Breast epithelium (tissue), 4 donors: ENCODE measurements at regions not wholly inside any gene's neighbourhood (a gene's known extent, or its start where the extent isn't known, plus 50 kb on each side); places are given as distances from the start of the nearest gene placed in this dataset.

ENCODE experiments used
- DNase-seq, 2 donors: peaks; one replicate each; pipeline ENCODE4 v3.0.0-alpha.2; 2019; ENCODE audit warnings: low spot score in 2 of 2
- H3K27ac ChIP-seq, 2 donors: fragments of 200-600 bp; sonication (generic) in 1 of 2; one replicate each; pipeline ENCODE4 v1.5.1; 2016 to 2019; ENCODE audit warnings: mild to moderate bottlenecking in 1 of 2
- H3K27me3 ChIP-seq, 2 donors: fragments of 200-600 bp; sonication (generic) in 1 of 2; one replicate each; pipeline versions ENCODE4 v1.5.1 to v1.6.0; 2017 to 2019; ENCODE audit warnings: control low read depth in 1 of 2, mild to moderate bottlenecking in 1 of 2
- H3K36me3 ChIP-seq: fragments of 200-600 bp; one replicate; pipeline ENCODE4 v1.5.1; 2019
- H3K4me1 ChIP-seq, 2 donors: fragments of 200-600 bp; sonication (generic); one replicate each; pipeline ENCODE4 v1.5.1; 2016 to 2019; ENCODE audit warnings: control low read depth in 1 of 2
- H3K4me3 ChIP-seq, 3 donors: fragments of 200-600 bp; sonication (generic); 1 replicate in 2 of 3; 2 replicates in 1 of 3; pipeline ENCODE4 v1.5.1; 2016 to 2019; ENCODE audit warnings: mild to moderate bottlenecking in 3 of 3, moderate library complexity in 2 of 3
- H3K9me3 ChIP-seq, 2 donors: fragments of 200-600 bp; sonication (generic) in 1 of 2; one replicate each; pipeline ENCODE4 v1.5.1; 2016 to 2019; ENCODE audit warnings: control low read depth in 1 of 2
- CTCF ChIP-seq, 3 donors: fragments of 450-650 bp; IDR thresholded peaks; one replicate each; pipeline ENCODE4 v1.5.1; 2016 to 2017; ENCODE audit warnings: antibody characterized with exemption in 3 of 3, mild to moderate bottlenecking in 3 of 3, moderate library complexity in 3 of 3
- POLR2A ChIP-seq: fragments of 450-650 bp; IDR thresholded peaks from one replicate; pipeline ENCODE4 v1.6.1; 2016; ENCODE audit warnings: antibody characterized with exemption, mild to moderate bottlenecking, moderate library complexity
- POLR2AphosphoS5 ChIP-seq, 3 donors: sonication (generic); formaldehyde crosslinking; IDR thresholded peaks; one replicate each; pipeline ENCODE4 v1.6.1; 2017; ENCODE audit warnings: antibody characterized with exemption in 3 of 3
- intact Hi-C: fragments of 100-400 bp; cut with DNase I; formaldehyde crosslinking; loops from one replicate; pipeline ENCODE4 v1.15.1; 2023; ENCODE audit warnings: low total_unique reads

- H3K4me3 ChIP-seq: no peak overlapping the region
- no peaks in the 10 kb centered on the region for H3K27me3 ChIP-seq
- intact Hi-C loops: no loop called here
- no peak overlapping the region for H3K27ac ChIP-seq
- no peaks in the 10 kb centered on the region for H3K4me1 ChIP-seq
- no peak for DNase-seq
- H3K36me3 ChIP-seq: no peaks in the 10 kb centered on the region
- TF ChIP-seq POLR2A (no peak), POLR2AphosphoS5 (IDR thresholded peaks at IDR 0.05) (no peak), CTCF (IDR thresholded peaks at IDR 0.05) (no peak)
- no peaks in the 10 kb centered on the region for H3K9me3 ChIP-seq
Measured at GRCh38 chr6:164169355-164169754, 754.8 kb downstream of the QKI start.

- Histone ChIP-seq H3K27ac (no peak overlapping the region), H3K36me3 (no peaks in the 10 kb centered on the region), H3K27me3 (no peaks in the 10 kb centered on the region), H3K9me3 (no peaks in the 10 kb centered on the region), H3K4me3 (no peak overlapping the region), H3K4me1 (no peaks in the 10 kb centered on the region)
- intact Hi-C loops: no loop called here
- TF ChIP-seq CTCF (IDR thresholded peaks at IDR 0.05) (no peak), POLR2AphosphoS5 (IDR thresholded peaks at IDR 0.05) (no peak), POLR2A (no peak)
- DNase-seq: no peak
Measured at GRCh38 chr6:164168595-164168994, 754.1 kb downstream of the QKI start.

GRCh38 chr6:164167873-164168405, 753.4 kb downstream of the QKI start:
- DNase-seq: no peak
- no peak overlapping the region for H3K4me3 ChIP-seq
- no peaks in the 10 kb centered on the region for H3K27me3 ChIP-seq
- intact Hi-C loops: no loop called here
- no peaks in the 10 kb centered on the region for H3K4me1 ChIP-seq
- no peaks in the 10 kb centered on the region for H3K9me3 ChIP-seq
- no peak overlapping the region for H3K27ac ChIP-seq
- TF ChIP-seq POLR2A: no peak
- H3K36me3 ChIP-seq: no peaks in the 10 kb centered on the region

GRCh38 chr6:164166996-164167395, 752.5 kb downstream of the QKI start:
- intact Hi-C loops: no loop called here
- TF ChIP-seq POLR2A (no peak), CTCF (IDR thresholded peaks at IDR 0.05) (no peak), POLR2AphosphoS5 (IDR thresholded peaks at IDR 0.05) (no peak)
- Histone ChIP-seq H3K4me3 (no peak overlapping the region), H3K27me3 (no peaks in the 10 kb centered on the region), H3K9me3 (no peaks in the 10 kb centered on the region), H3K4me1 (no peaks in the 10 kb centered on the region), H3K36me3 (no peaks in the 10 kb centered on the region), H3K27ac (no peak overlapping the region)
- no peak for DNase-seq

- H3K27me3 ChIP-seq: no peaks in the 10 kb centered on the region
- H3K4me1 ChIP-seq: no peaks in the 10 kb centered on the region
- no peak overlapping the region for H3K27ac ChIP-seq
- no peaks in the 10 kb centered on the region for H3K9me3 ChIP-seq
- intact Hi-C loops: no loop called here
- no peak for DNase-seq
- H3K36me3 ChIP-seq: no peaks in the 10 kb centered on the region
- H3K4me3 ChIP-seq: no peak overlapping the region
- TF ChIP-seq POLR2AphosphoS5 (IDR thresholded peaks at IDR 0.05): no peak
- TF ChIP-seq POLR2A: no peak
- TF ChIP-seq CTCF (IDR thresholded peaks at IDR 0.05): no peak
Measured at GRCh38 chr6:164166515-164166914, 752.0 kb downstream of the QKI start.

GRCh38 chr6:164164876-164165275, 750.4 kb downstream of the QKI start:
- H3K27ac ChIP-seq: no peak overlapping the region
- no peak overlapping the region for H3K4me3 ChIP-seq
- H3K27me3 ChIP-seq: no peaks in the 10 kb centered on the region
- TF ChIP-seq POLR2AphosphoS5 (IDR thresholded peaks at IDR 0.05): no peak
- no peak for TF ChIP-seq POLR2A
- no peak for TF ChIP-seq CTCF (IDR thresholded peaks at IDR 0.05)
- no peaks in the 10 kb centered on the region for H3K4me1 ChIP-seq
- H3K9me3 ChIP-seq: no peaks in the 10 kb centered on the region
- no peak for DNase-seq
- intact Hi-C loops: no loop called here
- no peaks in the 10 kb centered on the region for H3K36me3 ChIP-seq
